ENCODE measurements at regions not wholly inside any gene's neighbourhood (a gene's known extent, or its start where the extent isn't known, plus 50 kb on each side); places are given as distances from the start of the nearest gene placed in this dataset.

- TF ChIP-seq MAX (IDR thresholded peaks at IDR 0.05; ENCODE audit: insufficient read depth, insufficient read length) (no peak), POLR2AphosphoS5 (IDR thresholded peaks at IDR 0.05; ENCODE audit: insufficient read depth, low read depth, low read length) (no peak), GATA2 (IDR thresholded peaks at IDR 0.05; ENCODE audit: insufficient read depth, insufficient read length, low read depth, low read length) (no peak), EZH2 (IDR thresholded peaks at IDR 0.05; ENCODE audit: borderline replicate concordance, low read depth, low read length, severe bottlenecking) (no peak), JUN (IDR thresholded peaks at IDR 0.05; ENCODE audit: borderline replicate concordance, insufficient read depth, insufficient read length, low read depth) (no peak), CTCF (IDR thresholded peaks at IDR 0.05; ENCODE audit: extremely low read depth in 1 of 2, insufficient read depth in 1 of 2, low read depth in 1 of 2, low read length in 2 of 2) (no peak), POLR2A (IDR thresholded peaks at IDR 0.05; ENCODE audit: low read depth, low read length) (no peak), MYC (IDR thresholded peaks at IDR 0.05; ENCODE audit: low read depth, low read length) (no peak), FOS (IDR thresholded peaks at IDR 0.05; ENCODE audit: borderline replicate concordance, insufficient read depth, low read length) (no peak)
- Histone ChIP-seq H3K4me2 (ENCODE audit: insufficient read depth, low read length) (no peak overlapping the region), H3K27me3 (ENCODE audit: control insufficient read depth in 2 of 2, insufficient read depth in 2 of 2, low read length in 2 of 2) (no peaks in the 10 kb centered on the region), H4K20me1 (replicated peaks; ENCODE audit: control insufficient read depth, extremely low read depth, insufficient read depth, low read length) (no peaks in the 10 kb centered on the region), H3K36me3 (ENCODE audit: control insufficient read depth in 2 of 2, extremely low read depth in 1 of 2, insufficient read depth in 2 of 2, low read length in 2 of 2) (no peaks in the 10 kb centered on the region), H3K4me3 (replicated peaks in 1 of 3; ENCODE audit: insufficient read depth in 1 of 3, low read depth in 1 of 3, low read length in 3 of 3) (no peak overlapping the region), H3K27ac (ENCODE audit: insufficient read depth, low read depth, low read length) (no peak overlapping the region), H3K9me3 (replicated peaks; ENCODE audit: control insufficient read depth, insufficient read depth, low read length) (no peaks in the 10 kb centered on the region), H2AFZ (ENCODE audit: low read depth, low read length) (no peak overlapping the region), H3K4me1 (ENCODE audit: control insufficient read depth, extremely low read depth, insufficient read depth, low read length) (no peaks in the 10 kb centered on the region), H3K9ac (replicated peaks; ENCODE audit: extremely low read depth, insufficient read depth, low read length) (no peak overlapping the region), H3K79me2 (ENCODE audit: control insufficient read depth, insufficient read depth, low read length) (no peaks in the 10 kb centered on the region), H3K9me1 (replicated peaks; ENCODE audit: control insufficient read depth, extremely low read depth, insufficient read depth, low read length) (no peaks in the 10 kb centered on the region)
- no TSS peak for BruUV-seq (replicated peaks)
- ChIA-PET POLR2A (no interaction called here), CTCF (no interaction called here)
- dilution Hi-C loops (cut with MboI; ENCODE audit: extremely low pct_ligation_motif_present, low sequenced_read_pairs) (no loop called here), intact Hi-C loops (cut with micrococcal nuclease) (no loop called here)
- no peak for FAIRE-seq
- DNase-seq (ENCODE audit: low read depth, low spot score): no peak
These were observed 117.3 kb upstream of the PLET1 start for GRCh38 chr11:112377946-112378345.
